H1 (cell line): ENCODE measurements at regions not wholly inside any gene's neighbourhood (a gene's known extent, or its start where the extent isn't known, plus 50 kb on each side); places are given as distances from the start of the nearest gene placed in this dataset.

Source experiments
- CTCF ChIA-PET: fragments of 300-600 bp; sonication (Branson Sonifier 250); formaldehyde crosslinking; loops from one replicate; lab custom pipeline; 2021; ENCODE audit not compliant: partially characterized antibody; lab: Charles Lee
- POLR2A ChIA-PET: fragments of 300-600 bp; sonication (Branson Sonifier 250); formaldehyde crosslinking; loops from one replicate; lab custom pipeline; 2021; ENCODE audit warnings: inconsistent platforms; ENCODE audit not compliant: partially characterized antibody; lab: Charles Lee
- DNase-seq, 2 experiments: peaks; one replicate each; pipeline versions ENCODE4 v3.0.0 to v3.0.0-alpha.2; 2010 to 2022; ENCODE audit warnings: low spot score in 2 of 2, low read depth in 1 of 2, mixed read lengths in 1 of 2
- FAIRE-seq: peaks from 2 replicates; lab custom pipeline; 2011; peaks lifted over from hg19 to GRCh38; lab: Jason Lieb, UNC
- H2AFZ ChIP-seq: 2 replicates; pipeline ENCODE4 v1.8.1; 2012; ENCODE audit warnings: low read length, inconsistent platforms
- H2AK5ac ChIP-seq: 2 replicates; pipeline ENCODE4 v1.6.1; 2013; ENCODE audit warnings: low read depth, low read length
- H2BK120ac ChIP-seq: replicated peaks from 2 replicates; pipeline ENCODE3; 2013; ENCODE audit warnings: low read depth, low read length, inconsistent platforms
- H2BK12ac ChIP-seq: 2 replicates; pipeline ENCODE4 v1.6.1; 2013; ENCODE audit warnings: low read depth, low read length
- H2BK15ac ChIP-seq: 2 replicates; pipeline ENCODE4 v1.6.1; 2013; ENCODE audit warnings: low read length
- H2BK20ac ChIP-seq: 2 replicates; pipeline ENCODE4 v1.6.1; 2013; ENCODE audit warnings: low read length
- H2BK5ac ChIP-seq: 2 replicates; pipeline ENCODE4 v1.6.1; 2013; ENCODE audit warnings: low read depth, low read length
- H3K14ac ChIP-seq: 2 replicates; pipeline ENCODE4 v1.6.1; 2013; ENCODE audit warnings: inconsistent platforms; ENCODE audit not compliant: insufficient read length
- H3K18ac ChIP-seq: 2 replicates; pipeline ENCODE4 v1.6.1; 2013; ENCODE audit warnings: low read length; ENCODE audit errors: extremely low read depth
- H3K23ac ChIP-seq: 2 replicates; pipeline ENCODE4 v1.6.1; 2013; ENCODE audit warnings: inconsistent platforms; ENCODE audit not compliant: insufficient read length
- H3K23me2 ChIP-seq: 2 replicates; pipeline ENCODE4 v1.6.1; 2013; ENCODE audit warnings: low read depth, low read length
- H3K27ac ChIP-seq: 2 replicates; pipeline ENCODE4 v1.6.1; 2011; ENCODE audit warnings: low read depth, low read length, inconsistent platforms
- H3K27me3 ChIP-seq, 4 experiments: replicated peaks in 1 of 4; 1 replicate in 1 of 4; 2 replicates in 3 of 4; pipeline versions ENCODE4 v1.6.1 to v1.8.1; 2011 to 2013; ENCODE audit warnings: low read length in 3 of 4, mild to moderate bottlenecking in 3 of 4, inconsistent platforms in 2 of 4, mixed read lengths in 2 of 4, moderate library complexity in 1 of 4; ENCODE audit not compliant: control insufficient read depth in 3 of 4, insufficient read depth in 3 of 4; ENCODE audit errors: extremely low read depth in 1 of 4
- H3K36me3 ChIP-seq, 4 experiments: 2 replicates each; pipeline versions ENCODE4 v1.6.1 to v1.8.1; 2011 to 2013; ENCODE audit warnings: mild to moderate bottlenecking in 4 of 4, low read length in 3 of 4, moderate library complexity in 2 of 4, control low read depth in 1 of 4, inconsistent platforms in 1 of 4; ENCODE audit not compliant: insufficient read depth in 4 of 4, control insufficient read depth in 2 of 4
- H3K4ac ChIP-seq: replicated peaks from 2 replicates; pipeline ENCODE3; 2013; ENCODE audit warnings: low read length, low read depth, mixed read lengths, inconsistent platforms; ENCODE audit not compliant: insufficient read length
- H3K4me1 ChIP-seq, 4 experiments: replicated peaks in 1 of 4; 1 replicate in 1 of 4; 2 replicates in 3 of 4; pipeline versions ENCODE4 v1.6.1 to v1.8.1; 2011 to 2013; ENCODE audit warnings: low read length in 3 of 4, inconsistent platforms in 2 of 4, mixed read lengths in 1 of 4; ENCODE audit not compliant: insufficient read depth in 4 of 4, control insufficient read depth in 3 of 4
- H3K4me2 ChIP-seq, 2 experiments: 2 replicates each; pipeline versions ENCODE4 v1.6.1 to v1.8.1; 2011 to 2013; ENCODE audit warnings: low read depth in 2 of 2, low read length in 2 of 2, control low read depth in 1 of 2, inconsistent platforms in 1 of 2, mild to moderate bottlenecking in 1 of 2; ENCODE audit not compliant: insufficient read depth in 1 of 2
- H3K4me3 ChIP-seq, 4 experiments: fragments of 200-600, 300-600 bp in 1 of 4; sonication (generic), shearing (Covaris generic), sonication (Bioruptor Twin) in 1 of 4; 2 replicates each; pipeline versions ENCODE4 v1.5.1 to v1.8.1; 2011 to 2016; ENCODE audit warnings: low read length in 4 of 4, low read depth in 3 of 4, control low read depth in 2 of 4, inconsistent platforms in 2 of 4, mild to moderate bottlenecking in 2 of 4, mixed read lengths in 1 of 4, moderate library complexity in 1 of 4; ENCODE audit not compliant: insufficient read depth in 2 of 4; ENCODE audit errors: extremely low read depth in 1 of 4
- H3K56ac ChIP-seq: replicated peaks from 2 replicates; pipeline ENCODE3; 2013; ENCODE audit warnings: low read depth, mild to moderate bottlenecking, mixed read lengths, low read length, inconsistent platforms; ENCODE audit not compliant: insufficient read length
- H3K79me1 ChIP-seq: 2 replicates; pipeline ENCODE4 v1.6.1; 2013; ENCODE audit warnings: low read depth, low read length, control low read depth
- H3K79me2 ChIP-seq, 2 experiments: 2 replicates each; pipeline versions ENCODE4 v1.6.1 to v1.8.1; 2012 to 2013; ENCODE audit warnings: low read length in 2 of 2, mild to moderate bottlenecking in 2 of 2, inconsistent platforms in 1 of 2; ENCODE audit not compliant: insufficient read depth in 2 of 2, control insufficient read depth in 1 of 2
- H3K9ac ChIP-seq, 4 experiments: replicated peaks in 1 of 4; 1 replicate in 1 of 4; 2 replicates in 3 of 4; pipeline versions ENCODE4 v1.6.1 to v1.8.1; 2011 to 2013; ENCODE audit warnings: low read depth in 3 of 4, low read length in 3 of 4, control low read depth in 2 of 4, mild to moderate bottlenecking in 2 of 4, moderate library complexity in 2 of 4, inconsistent platforms in 1 of 4; ENCODE audit errors: extremely low read depth in 1 of 4
- H3K9me3 ChIP-seq, 2 experiments: 2 replicates each; pipeline versions ENCODE4 v1.6.1 to v1.8.1; 2012 to 2013; ENCODE audit warnings: mild to moderate bottlenecking in 2 of 2, moderate library complexity in 2 of 2, control low read depth in 1 of 2, inconsistent platforms in 1 of 2, low read depth in 1 of 2, low read length in 1 of 2, mixed read lengths in 1 of 2; ENCODE audit not compliant: insufficient read depth in 2 of 2
- H4K20me1 ChIP-seq, 2 experiments: replicated peaks in 1 of 2; 2 replicates each; pipeline versions ENCODE3 to v1.8.1; 2011 to 2013; ENCODE audit warnings: inconsistent platforms in 2 of 2, low read length in 2 of 2, mild to moderate bottlenecking in 1 of 2; ENCODE audit not compliant: insufficient read depth in 2 of 2, control insufficient read depth in 1 of 2
- H4K5ac ChIP-seq: 2 replicates; pipeline ENCODE4 v1.6.1; 2013; ENCODE audit warnings: low read length, low read depth, mixed read lengths, inconsistent platforms; ENCODE audit not compliant: insufficient read length
- H4K8ac ChIP-seq: 2 replicates; pipeline ENCODE4 v1.8.0; 2013; ENCODE audit warnings: mild to moderate bottlenecking, moderate library complexity, low read length, inconsistent platforms; ENCODE audit not compliant: insufficient read depth; ENCODE audit errors: extremely low read depth
- H4K91ac ChIP-seq: replicated peaks from 2 replicates; pipeline ENCODE3; 2013; ENCODE audit warnings: low read length, mixed read lengths, inconsistent platforms; ENCODE audit not compliant: insufficient read length
- SP4 ChIP-seq: IDR thresholded peaks from 2 replicates; pipeline ENCODE4 v1.6.1; 2012; ENCODE audit warnings: low read length, inconsistent platforms
- WGBS, 2 experiments: shearing (Covaris generic) in 1 of 2; methylation state at CpG; one replicate each; pipeline versions ENCODE4 v1.1.6 to v1.1.7; 2013 to 2015; ENCODE audit warnings: low lambda C conversion rate in 2 of 2, mixed read lengths in 2 of 2, inconsistent platforms in 1 of 2, low coverage in 1 of 2, missing lambda C conversion rate in 1 of 2; ENCODE audit not compliant: insufficient replicate concordance in 2 of 2, insufficient coverage in 1 of 2, insufficient read length in 1 of 2; ENCODE audit errors: extremely low coverage in 1 of 2, missing lambda C conversion rate in 1 of 2; 5-methylcytosine and 5-hydroxymethylcytosine counted together

- Histone ChIP-seq H3K23me2 (no peaks in the 10 kb centered on the region; the same call in 1 of the 2 replicates), H2BK120ac (no peak overlapping the region), H2BK15ac (peak overlapping the region; percentile 81; the same call in 1 of the 2 replicates), H4K91ac (peak overlapping the region; percentile 26), H3K4ac (no peak overlapping the region), H3K4me1 (peaks cover 0 to 8% (median 6%) of the 10 kb centered on the region in 4 experiments; a peak in 6 of 7 replicates), H3K27me3 (no peaks in the 10 kb centered on the region), H3K9me3 (peaks cover 3 to 4% of the 10 kb centered on the region in 2 experiments; a peak in 3 of 4 replicates), H3K4me2 (no peak overlapping the region), H3K9ac (no peak overlapping the region), H3K79me2 (no peaks in the 10 kb centered on the region), H4K5ac (no peak overlapping the region), H4K20me1 (no peaks in the 10 kb centered on the region), H3K23ac (no peak overlapping the region), H3K79me1 (no peaks in the 10 kb centered on the region), H3K14ac (no peak overlapping the region), H3K18ac (no peak overlapping the region), H2BK5ac (no peak overlapping the region), H4K8ac (no peak overlapping the region; the same call in 1 of the 2 replicates), H2BK20ac (0 out of 2 replicates have a peak overlapping the region, but pooled peaks have one; percentile 72), H2BK12ac (no peak overlapping the region), H2AFZ (no peak overlapping the region), H2AK5ac (no peak overlapping the region), H3K56ac (no peak overlapping the region), H3K27ac (no peak overlapping the region), H3K4me3 (no peak overlapping the region), H3K36me3 (no peaks in the 10 kb centered on the region)
- no peak for TF ChIP-seq SP4
- WGBS, 2 experiments = 93% methylated on average over 23 of the region's 23 CpGs; no CpG with 5 or more reads in 1 of the 2 experiments
- FAIRE-seq = no peak
- ChIA-PET CTCF (interaction anchor here (0.9 to 5.4 kb wide), 6 partner anchors 11 to 287 kb away, joined by 3 to 79 read pairs (median 6); no protein-coding TSS in a partner anchor), POLR2A (no interaction called here)
- DNase-seq = no peak
Measured at GRCh38 chr9:134984372-134985265, 66.9 kb upstream of the FCN1 start.
